ENCODE measurements at regions not wholly inside any gene's neighbourhood (a gene's known extent, or its start where the extent isn't known, plus 50 kb on each side); places are given as distances from the start of the nearest gene placed in this dataset.

DNA sequence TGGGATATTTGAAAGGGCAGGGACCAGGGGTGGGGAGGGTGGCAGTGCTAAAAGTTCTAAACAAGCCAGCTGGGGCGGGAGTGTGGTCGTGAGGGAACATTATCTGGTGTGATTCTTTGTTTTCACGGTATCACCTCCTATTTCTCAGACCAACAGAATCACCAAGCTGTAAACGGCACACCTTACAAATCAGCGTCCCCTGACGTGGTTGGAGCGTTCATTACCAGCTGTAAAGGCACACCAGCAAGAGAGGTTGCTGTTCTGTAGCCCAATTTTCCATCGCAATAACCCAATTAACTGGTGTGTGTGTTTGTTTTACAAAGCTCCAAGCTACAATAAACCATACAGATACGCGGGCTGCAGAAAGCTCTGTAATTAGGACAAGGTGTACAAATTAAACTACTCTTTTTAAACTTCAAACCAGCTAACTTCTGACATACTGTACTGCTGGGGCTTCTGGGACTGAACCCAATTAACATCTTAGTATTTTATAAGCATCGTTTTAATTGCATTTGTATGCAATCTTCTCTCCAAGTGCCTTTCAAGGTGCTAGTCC lies 303.6 kb upstream of the CLINT1 start:
- H3K9me3 Mint-ChIP-seq: peaks cover 2% of the 10 kb centered on the region
- peaks cover 11% of the 10 kb centered on the region for H3K4me1 Mint-ChIP-seq
- H3K36me3 Mint-ChIP-seq (ENCODE audit: low read depth): no peaks in the 10 kb centered on the region
- TF ChIP-seq, protein P1, sequence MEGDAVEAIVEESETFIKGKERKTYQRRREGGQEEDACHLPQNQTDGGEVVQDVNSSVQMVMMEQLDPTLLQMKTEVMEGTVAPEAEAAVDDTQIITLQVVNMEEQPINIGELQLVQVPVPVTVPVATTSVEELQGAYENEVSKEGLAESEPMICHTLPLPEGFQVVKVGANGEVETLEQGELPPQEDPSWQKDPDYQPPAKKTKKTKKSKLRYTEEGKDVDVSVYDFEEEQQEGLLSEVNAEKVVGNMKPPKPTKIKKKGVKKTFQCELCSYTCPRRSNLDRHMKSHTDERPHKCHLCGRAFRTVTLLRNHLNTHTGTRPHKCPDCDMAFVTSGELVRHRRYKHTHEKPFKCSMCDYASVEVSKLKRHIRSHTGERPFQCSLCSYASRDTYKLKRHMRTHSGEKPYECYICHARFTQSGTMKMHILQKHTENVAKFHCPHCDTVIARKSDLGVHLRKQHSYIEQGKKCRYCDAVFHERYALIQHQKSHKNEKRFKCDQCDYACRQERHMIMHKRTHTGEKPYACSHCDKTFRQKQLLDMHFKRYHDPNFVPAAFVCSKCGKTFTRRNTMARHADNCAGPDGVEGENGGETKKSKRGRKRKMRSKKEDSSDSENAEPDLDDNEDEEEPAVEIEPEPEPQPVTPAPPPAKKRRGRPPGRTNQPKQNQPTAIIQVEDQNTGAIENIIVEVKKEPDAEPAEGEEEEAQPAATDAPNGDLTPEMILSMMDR (conservative IDR thresholded peaks at IDR 0.05): no peak
- H3K27me3 Mint-ChIP-seq (ENCODE audit: low read depth): no peaks in the 10 kb centered on the region
- DNase-seq (ENCODE audit: low read depth, low spot score): no peak
- no peak overlapping the region for H3K4me3 Mint-ChIP-seq
- no peak overlapping the region for H3K27ac Mint-ChIP-seq (ENCODE audit: unreplicated experiment)

- peaks cover 11% of the 10 kb centered on the region for H3K4me1 Mint-ChIP-seq
- H3K27ac Mint-ChIP-seq (ENCODE audit: unreplicated experiment): no peak overlapping the region
- peaks cover 2% of the 10 kb centered on the region for H3K27me3 Mint-ChIP-seq (ENCODE audit: low read depth)
- H3K9me3 Mint-ChIP-seq: peaks cover 2% of the 10 kb centered on the region
- H3K4me3 Mint-ChIP-seq: no peak overlapping the region
- DNase-seq (ENCODE audit: low read depth, low spot score): no peak
- no peaks in the 10 kb centered on the region for H3K36me3 Mint-ChIP-seq (ENCODE audit: low read depth)
- TF ChIP-seq, protein P1 (conservative IDR thresholded peaks at IDR 0.05): no peak
Measured at GRCh38 chr5:158162026-158162425, 303.1 kb upstream of the CLINT1 start.

- no peaks in the 10 kb centered on the region for H3K36me3 Mint-ChIP-seq (ENCODE audit: low read depth)
- DNase-seq (ENCODE audit: low read depth, low spot score): no peak
- H3K27me3 Mint-ChIP-seq (ENCODE audit: low read depth): peaks cover 4% of the 10 kb centered on the region
- H3K27ac Mint-ChIP-seq (ENCODE audit: unreplicated experiment): no peak overlapping the region
- no peak overlapping the region for H3K4me3 Mint-ChIP-seq
- TF ChIP-seq, protein P1 (conservative IDR thresholded peaks at IDR 0.05): no peak
- H3K9me3 Mint-ChIP-seq: peaks cover 2% of the 10 kb centered on the region
- H3K4me1 Mint-ChIP-seq: peaks cover 2% of the 10 kb centered on the region
Measured at GRCh38 chr5:158159621-158160020, 300.7 kb upstream of the CLINT1 start.

- no peaks in the 10 kb centered on the region for H3K4me1 Mint-ChIP-seq
- peaks cover 4% of the 10 kb centered on the region for H3K27me3 Mint-ChIP-seq (ENCODE audit: low read depth)
- H3K36me3 Mint-ChIP-seq (ENCODE audit: low read depth): no peaks in the 10 kb centered on the region
- H3K9me3 Mint-ChIP-seq: peaks cover 2% of the 10 kb centered on the region
- H3K27ac Mint-ChIP-seq (ENCODE audit: unreplicated experiment): no peak overlapping the region
- no peak overlapping the region for H3K4me3 Mint-ChIP-seq
- no peak for DNase-seq (ENCODE audit: low read depth, low spot score)
- TF ChIP-seq, protein P1 (conservative IDR thresholded peaks at IDR 0.05): no peak
Measured at GRCh38 chr5:158155811-158156505, 297.0 kb upstream of the CLINT1 start.

DNA sequence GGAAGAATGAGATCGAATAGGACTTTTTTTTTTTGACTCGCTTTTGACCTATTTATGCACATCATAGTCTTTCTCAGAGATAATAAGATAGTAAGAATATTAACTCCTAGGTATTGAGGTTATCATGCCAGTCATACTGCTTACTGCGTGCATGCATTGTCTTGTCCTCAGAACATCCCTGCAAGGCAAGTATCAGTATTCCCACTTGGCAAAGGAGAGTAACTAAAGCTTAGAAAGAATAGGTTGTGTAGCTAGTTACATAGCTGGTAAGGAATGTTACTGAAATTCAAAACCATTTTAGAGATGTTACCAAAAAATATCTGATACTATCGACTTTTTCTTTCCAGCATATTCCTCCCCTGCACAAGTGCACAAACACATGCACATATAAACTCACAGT lies 296.1 kb upstream of the CLINT1 start:
- no peak for DNase-seq (ENCODE audit: low read depth, low spot score)
- no peak overlapping the region for H3K4me3 Mint-ChIP-seq
- H3K4me1 Mint-ChIP-seq: no peaks in the 10 kb centered on the region
- no peak overlapping the region for H3K27ac Mint-ChIP-seq (ENCODE audit: unreplicated experiment)
- peaks cover 2% of the 10 kb centered on the region for H3K9me3 Mint-ChIP-seq
- no peaks in the 10 kb centered on the region for H3K36me3 Mint-ChIP-seq (ENCODE audit: low read depth)
- TF ChIP-seq, protein P1 (conservative IDR thresholded peaks at IDR 0.05): no peak
- H3K27me3 Mint-ChIP-seq (ENCODE audit: low read depth): peaks cover 4% of the 10 kb centered on the region

Data from neural crest cell (in vitro differentiated cells).